Neuronal stem cell (in vitro differentiated cells): ENCODE measurements at regions not wholly inside any gene's neighbourhood (a gene's known extent, or its start where the extent isn't known, plus 50 kb on each side); places are given as distances from the start of the nearest gene placed in this dataset.

Experiments used
- DNase-seq: peaks from one replicate; pipeline ENCODE4 v3.0.0-alpha.2; 2013; ENCODE audit warnings: low spot score
- H2AFZ ChIP-seq: one replicate; pipeline ENCODE4 v1.6.1; 2013; ENCODE audit warnings: mild to moderate bottlenecking, low read length, inconsistent platforms
- H2AK5ac ChIP-seq: 2 replicates; pipeline ENCODE4 v1.6.1; 2013; ENCODE audit warnings: low read depth, mild to moderate bottlenecking, inconsistent platforms, low read length, moderate library complexity, mixed read lengths
- H2BK120ac ChIP-seq: 2 replicates; pipeline ENCODE4 v1.6.1; 2013; ENCODE audit warnings: low read depth, mild to moderate bottlenecking, inconsistent platforms, low read length, moderate library complexity, mixed read lengths
- H2BK12ac ChIP-seq: one replicate; pipeline ENCODE4 v1.6.1; 2013; ENCODE audit warnings: low read length, inconsistent platforms
- H2BK15ac ChIP-seq: 2 replicates; pipeline ENCODE4 v1.6.1; 2013; ENCODE audit warnings: mild to moderate bottlenecking, low read length, inconsistent platforms, mixed read lengths
- H2BK5ac ChIP-seq: one replicate; pipeline ENCODE4 v1.6.1; 2013; ENCODE audit warnings: inconsistent platforms, mild to moderate bottlenecking, low read length, moderate library complexity
- H3K14ac ChIP-seq: one replicate; pipeline ENCODE4 v1.6.1; 2013; ENCODE audit warnings: low read length, inconsistent platforms
- H3K18ac ChIP-seq: 2 replicates; pipeline ENCODE4 v1.6.1; 2013; ENCODE audit warnings: low read length, inconsistent platforms
- H3K23ac ChIP-seq: 2 replicates; pipeline ENCODE4 v1.6.1; 2013; ENCODE audit warnings: low read depth, mild to moderate bottlenecking, mixed read lengths, low read length, inconsistent platforms; ENCODE audit not compliant: poor library complexity
- H3K27ac ChIP-seq: replicated peaks from 3 replicates; pipeline ENCODE4 v1.5.1; 2013; ENCODE audit warnings: low read length, inconsistent platforms
- H3K27me3 ChIP-seq, 3 experiments: 2 replicates each; pipeline ENCODE4 v1.6.1; 2013; ENCODE audit warnings: low read length in 3 of 3, mild to moderate bottlenecking in 2 of 3, inconsistent platforms in 1 of 3, low read depth in 1 of 3, mixed read lengths in 1 of 3, moderate library complexity in 1 of 3; ENCODE audit not compliant: control insufficient read depth in 3 of 3, insufficient read depth in 3 of 3
- H3K36me3 ChIP-seq, 2 donors: replicated peaks in 1 of 2; 2 replicates each; pipeline ENCODE4 v1.6.1; 2013; ENCODE audit warnings: low read length in 2 of 2; ENCODE audit not compliant: control insufficient read depth in 2 of 2, insufficient read depth in 2 of 2
- H3K4ac ChIP-seq: 2 replicates; pipeline ENCODE4 v1.6.1; 2013; ENCODE audit warnings: inconsistent platforms, mild to moderate bottlenecking, low read length, moderate library complexity
- H3K4me1 ChIP-seq, 2 donors: 1 replicate in 1 of 2; 2 replicates in 1 of 2; pipeline ENCODE4 v1.6.1; 2013; ENCODE audit warnings: low read length in 2 of 2, low read depth in 1 of 2; ENCODE audit not compliant: control insufficient read depth in 2 of 2, insufficient read depth in 1 of 2
- H3K4me2 ChIP-seq: one replicate; pipeline ENCODE4 v1.6.1; 2013; ENCODE audit warnings: mild to moderate bottlenecking, low read length, inconsistent platforms; ENCODE audit not compliant: insufficient read depth, poor library complexity, severe bottlenecking
- H3K4me3 ChIP-seq, 2 donors: 2 replicates each; pipeline ENCODE4 v1.5.1; 2013; ENCODE audit warnings: low read length in 2 of 2, mild to moderate bottlenecking in 2 of 2, inconsistent platforms in 1 of 2, moderate library complexity in 1 of 2
- H3K79me1 ChIP-seq: one replicate; pipeline ENCODE4 v1.6.1; 2013; ENCODE audit warnings: low read depth, mild to moderate bottlenecking, inconsistent platforms, low read length, moderate library complexity
- H3K9ac ChIP-seq: one replicate; pipeline ENCODE4 v1.6.1; 2013; ENCODE audit warnings: mild to moderate bottlenecking, low read depth, low read length, inconsistent platforms; ENCODE audit not compliant: poor library complexity
- H3K9me3 ChIP-seq, 2 donors: replicated peaks in 1 of 2; 2 replicates each; pipeline versions ENCODE3 to v1.6.1; 2013; ENCODE audit warnings: low read length in 2 of 2, mild to moderate bottlenecking in 2 of 2, inconsistent platforms in 1 of 2, low read depth in 1 of 2, mixed read lengths in 1 of 2, moderate library complexity in 1 of 2; ENCODE audit not compliant: control insufficient read depth in 2 of 2, insufficient read depth in 1 of 2
- H4K8ac ChIP-seq: one replicate; pipeline ENCODE4 v1.6.1; 2013; ENCODE audit warnings: low read depth, mild to moderate bottlenecking, inconsistent platforms, low read length, moderate library complexity
- H4K91ac ChIP-seq: one replicate; pipeline ENCODE4 v1.6.1; 2013; ENCODE audit warnings: low read length, low read depth, mild to moderate bottlenecking, inconsistent platforms; ENCODE audit not compliant: poor library complexity
- WGBS, 2 donors: extraction: QIAGEN DNeasy Blood & Tissue Kit; methylation state at CpG; one replicate each; pipeline ENCODE4 v1.1.7; 2013; ENCODE audit warnings: missing lambda C conversion rate in 2 of 2, mixed read lengths in 1 of 2; ENCODE audit not compliant: insufficient read length in 2 of 2, insufficient replicate concordance in 1 of 2; ENCODE audit errors: extremely low coverage in 2 of 2; 5-methylcytosine and 5-hydroxymethylcytosine counted together

DNA sequence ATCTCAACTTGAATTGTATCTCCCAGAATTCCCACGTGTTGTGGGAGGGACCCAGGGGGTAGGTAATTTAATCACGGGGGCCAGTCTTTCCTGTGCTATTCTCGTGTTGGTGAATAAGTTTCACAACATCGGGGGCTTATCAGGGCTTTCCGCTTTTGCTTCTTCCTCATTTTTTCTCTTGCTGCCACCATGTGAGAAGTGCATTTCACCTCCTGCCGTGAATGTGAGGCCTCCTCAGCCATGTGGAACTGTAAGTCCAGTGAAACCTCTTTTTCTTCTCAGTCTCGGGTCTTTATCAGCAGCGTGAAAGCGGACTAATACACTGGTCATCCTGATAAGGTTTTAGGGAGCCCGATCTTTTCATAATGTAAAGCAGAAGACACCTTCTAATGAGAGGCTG, 687.0 kb upstream of the FTMT start:
- Histone ChIP-seq H2BK5ac (no peak overlapping the region), H3K4ac (no peak overlapping the region), H4K91ac (no peak overlapping the region), H3K9me3 (no peaks in the 10 kb centered on the region), H3K23ac (no peak overlapping the region), H2AFZ (no peak overlapping the region), H4K8ac (no peak overlapping the region), H2BK15ac (no peak overlapping the region), H3K14ac (no peak overlapping the region), H2AK5ac (no peak overlapping the region), H3K18ac (no peak overlapping the region), H2BK120ac (no peak overlapping the region), H3K36me3 (no peaks in the 10 kb centered on the region), H3K27me3 (no peaks in the 10 kb centered on the region), H2BK12ac (no peak overlapping the region), H3K4me3 (no peak overlapping the region), H3K9ac (no peak overlapping the region), H3K4me2 (no peak overlapping the region), H3K4me1 (no peaks in the 10 kb centered on the region), H3K79me1 (no peaks in the 10 kb centered on the region), H3K27ac (no peak overlapping the region)
- WGBS, 2 donors, result no CpG with 5 or more reads among the region's 10 CpGs
- no peak for DNase-seq

DNA sequence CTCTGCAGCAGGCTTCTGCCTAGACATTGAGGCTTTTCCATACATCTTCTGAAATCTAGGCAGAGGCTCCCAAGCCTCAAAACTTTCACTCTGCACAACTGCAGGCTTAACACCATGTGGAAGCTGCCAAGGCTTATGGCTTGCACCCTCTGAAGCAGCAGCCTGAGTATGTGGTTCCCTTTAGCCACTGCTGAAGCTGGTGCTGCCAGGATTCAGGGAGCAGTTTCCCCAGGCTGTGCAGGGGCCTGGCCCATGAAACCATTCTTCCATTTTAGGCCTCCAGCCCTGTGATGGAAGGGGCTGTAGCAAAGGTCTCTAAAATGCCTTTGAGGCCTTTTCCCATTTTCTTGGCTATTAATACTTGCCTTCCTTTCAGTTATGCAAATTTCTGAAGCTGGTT, 680.3 kb upstream of the FTMT start:
- Histone ChIP-seq H3K9me3 (no peaks in the 10 kb centered on the region), H2BK12ac (no peak overlapping the region), H3K4me1 (no peaks in the 10 kb centered on the region), H4K8ac (no peak overlapping the region), H3K27me3 (no peaks in the 10 kb centered on the region), H2AFZ (no peak overlapping the region), H3K4me3 (no peak overlapping the region), H3K4ac (no peak overlapping the region), H2AK5ac (no peak overlapping the region), H4K91ac (no peak overlapping the region), H2BK15ac (no peak overlapping the region), H3K36me3 (no peaks in the 10 kb centered on the region), H3K14ac (no peak overlapping the region), H3K9ac (no peak overlapping the region), H3K4me2 (no peak overlapping the region), H2BK5ac (no peak overlapping the region), H3K27ac (no peak overlapping the region), H3K23ac (no peak overlapping the region), H2BK120ac (no peak overlapping the region), H3K79me1 (no peaks in the 10 kb centered on the region), H3K18ac (no peak overlapping the region)
- no peak for DNase-seq

DNA sequence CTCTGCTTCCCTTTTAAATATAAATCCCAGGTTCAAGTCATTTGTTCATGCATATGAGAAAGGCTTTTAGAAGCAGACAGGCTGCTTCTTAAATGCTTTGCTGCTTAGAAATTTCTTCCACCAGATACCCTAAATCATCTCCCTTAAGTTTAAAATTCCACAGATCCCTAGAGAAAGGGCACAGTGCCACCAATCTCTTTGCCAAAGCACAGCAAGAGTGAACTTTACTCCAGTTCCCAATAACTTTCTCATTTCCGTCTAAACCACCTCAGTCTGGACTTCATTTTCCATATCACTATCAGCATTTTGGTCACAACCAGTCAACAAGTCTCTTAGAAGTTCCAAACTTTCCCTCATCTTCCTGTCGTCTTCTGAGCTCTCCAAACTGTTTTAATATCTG, 679.8 kb upstream of the FTMT start:
- Histone ChIP-seq H2AK5ac (no peak overlapping the region), H3K27me3 (no peaks in the 10 kb centered on the region)

DNA sequence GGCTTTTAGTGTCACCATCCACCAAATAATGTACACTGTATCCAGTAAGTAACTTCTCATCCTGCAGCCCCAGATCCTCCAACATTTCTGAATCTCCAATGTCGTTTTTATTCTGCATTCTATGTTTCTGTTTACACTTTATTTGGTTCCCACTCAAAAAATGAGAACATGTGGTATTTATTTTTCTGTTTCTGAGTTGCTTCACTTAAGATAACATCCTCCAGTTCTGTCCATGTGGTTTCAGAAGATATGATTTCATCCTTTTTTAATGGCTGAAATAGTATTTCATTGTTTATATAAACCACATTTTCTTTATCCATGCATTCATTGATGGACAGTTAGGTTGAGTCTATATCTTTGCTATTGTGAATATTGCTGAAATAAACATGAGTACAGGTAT, 677.3 kb upstream of the FTMT start:
- no peak overlapping the region for H3K27ac ChIP-seq
- H3K23ac ChIP-seq, result no peak overlapping the region
- H2BK12ac ChIP-seq, result no peak overlapping the region
- no peak overlapping the region for H2AFZ ChIP-seq
- no CpG with 5 or more reads among the region's 1 CpG for WGBS, 2 donors
- no peak overlapping the region for H3K4me2 ChIP-seq
- H2BK5ac ChIP-seq, result no peak overlapping the region
- no peak overlapping the region for H4K8ac ChIP-seq
- no peak overlapping the region for H2AK5ac ChIP-seq
- no peak overlapping the region for H2BK120ac ChIP-seq
- H2BK15ac ChIP-seq, result no peak overlapping the region
- no peak for DNase-seq
- H3K9me3 ChIP-seq, result no peaks in the 10 kb centered on the region
- H3K79me1 ChIP-seq, result no peaks in the 10 kb centered on the region
- no peaks in the 10 kb centered on the region for H3K27me3 ChIP-seq
- H3K4me3 ChIP-seq, result no peak overlapping the region
- no peak overlapping the region for H3K14ac ChIP-seq
- no peak overlapping the region for H3K18ac ChIP-seq
- no peak overlapping the region for H3K9ac ChIP-seq
- H3K4ac ChIP-seq, result no peak overlapping the region
- H4K91ac ChIP-seq, result no peak overlapping the region
- no peaks in the 10 kb centered on the region for H3K36me3 ChIP-seq
- H3K4me1 ChIP-seq, result no peaks in the 10 kb centered on the region

More for the DNA sequence above, 679.8 kb upstream of the FTMT start:
- DNase-seq, result no peak
- no peak overlapping the region for H2AFZ ChIP-seq
- H3K4me1 ChIP-seq, result no peaks in the 10 kb centered on the region
- no peaks in the 10 kb centered on the region for H3K36me3 ChIP-seq
- H2BK120ac ChIP-seq, result no peak overlapping the region
- H3K79me1 ChIP-seq, result no peaks in the 10 kb centered on the region
- H3K9ac ChIP-seq, result no peak overlapping the region
- H2BK12ac ChIP-seq, result no peak overlapping the region
- no peak overlapping the region for H2BK15ac ChIP-seq
- no peak overlapping the region for H4K91ac ChIP-seq
- no peaks in the 10 kb centered on the region for H3K9me3 ChIP-seq
- H3K14ac ChIP-seq, result no peak overlapping the region
- H3K4me3 ChIP-seq, result no peak overlapping the region
- H3K18ac ChIP-seq, result no peak overlapping the region
- no peak overlapping the region for H4K8ac ChIP-seq
- H3K27ac ChIP-seq, result no peak overlapping the region
- H3K4ac ChIP-seq, result no peak overlapping the region
- no CpG with 5 or more reads among the region's 2 CpGs for WGBS, 2 donors
- no peak overlapping the region for H3K4me2 ChIP-seq
- no peak overlapping the region for H3K23ac ChIP-seq
- H2BK5ac ChIP-seq, result no peak overlapping the region
